NT2/D1 (cell line): ENCODE measurements at regions not wholly inside any gene's neighbourhood (a gene's known extent, or its start where the extent isn't known, plus 50 kb on each side); places are given as distances from the start of the nearest gene placed in this dataset.

Experiments used
- SUZ12 ChIP-seq: IDR thresholded peaks from 2 replicates; pipeline ENCODE4 v1.6.1; 2011; ENCODE audit not compliant: insufficient read length, insufficient read depth; ENCODE audit errors: extremely low read depth
- YY1 ChIP-seq: IDR thresholded peaks from 2 replicates; pipeline ENCODE4 v1.6.1; 2011; ENCODE audit not compliant: insufficient read length, insufficient read depth

GRCh38 chr13:80802946-80803345 is 462.0 kb upstream of the SPRY2 start:
- TF ChIP-seq SUZ12 (no peak), YY1 (no peak)
